ENCODE measurements at regions not wholly inside any gene's neighbourhood (a gene's known extent, or its start where the extent isn't known, plus 50 kb on each side); places are given as distances from the start of the nearest gene placed in this dataset.

DNA sequence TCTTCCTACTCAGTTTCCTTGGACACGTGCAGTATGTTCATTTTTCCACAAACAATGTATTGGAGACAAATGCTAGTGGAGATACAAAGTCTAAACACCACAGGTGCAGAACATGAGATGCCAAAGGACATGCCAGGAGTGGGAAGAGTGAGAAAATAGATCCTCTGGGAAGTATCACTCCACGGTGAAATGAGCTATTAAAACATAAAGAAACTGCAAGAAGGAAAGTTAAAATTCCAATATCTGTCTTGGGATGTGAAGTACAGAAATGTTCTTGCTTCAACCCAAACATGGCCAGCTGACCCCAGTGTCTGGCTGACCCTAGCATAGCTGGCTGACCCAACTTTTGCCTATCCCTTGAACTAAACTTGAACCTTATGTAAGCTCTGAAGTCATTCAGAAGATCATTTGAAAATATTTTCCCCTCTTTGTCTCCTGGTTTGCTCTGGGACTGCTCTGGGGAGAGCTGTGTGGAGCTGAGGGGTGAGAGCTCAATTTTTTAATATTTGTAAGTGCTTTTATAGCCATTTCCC lies 59.5 kb downstream of the FZD1 start:
- no peaks in the 10 kb centered on the region for H3K36me3 ChIP-seq (ENCODE audit: insufficient read depth, low read length)
- H3K4me3 ChIP-seq (ENCODE audit: low read length) = no peak overlapping the region
- H3K9ac ChIP-seq (ENCODE audit: low read depth, low read length) = no peak overlapping the region
- H3K4me1 ChIP-seq (ENCODE audit: insufficient read depth, low read length) = no peaks in the 10 kb centered on the region
- no peaks in the 10 kb centered on the region for H3K27me3 ChIP-seq (ENCODE audit: insufficient read depth, low read length)
- H3K9me3 ChIP-seq (ENCODE audit: insufficient read depth, low read depth, low read length) = no peaks in the 10 kb centered on the region
- WGBS = 91% methylated on average over 2 of the region's 2 CpGs
- no peak overlapping the region for H3K27ac ChIP-seq (ENCODE audit: low read depth, low read length)

DNA sequence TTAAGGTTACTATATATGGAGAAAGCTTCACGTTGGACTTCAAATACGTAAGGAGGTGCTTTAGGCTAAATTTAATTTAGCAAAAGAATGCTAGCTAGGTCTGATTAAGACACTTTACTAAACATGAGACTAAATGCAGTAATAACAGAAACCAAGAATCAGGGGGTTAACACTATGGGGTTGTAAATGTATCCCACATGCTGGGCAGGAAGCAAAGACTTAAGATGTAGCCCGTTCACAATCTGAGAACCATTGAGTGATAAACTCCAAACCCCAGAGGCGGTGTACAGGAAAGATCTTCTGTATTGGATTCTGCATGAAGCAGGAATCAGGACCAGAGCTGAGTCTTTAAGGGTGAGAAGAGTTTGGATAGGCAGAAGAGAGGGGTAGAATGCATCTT lies 60.4 kb downstream of the FZD1 start:
- H3K4me3 ChIP-seq (ENCODE audit: low read length) = no peak overlapping the region
- H3K27ac ChIP-seq (ENCODE audit: low read depth, low read length) = no peak overlapping the region
- no peaks in the 10 kb centered on the region for H3K4me1 ChIP-seq (ENCODE audit: insufficient read depth, low read length)
- no peaks in the 10 kb centered on the region for H3K36me3 ChIP-seq (ENCODE audit: insufficient read depth, low read length)
- H3K9me3 ChIP-seq (ENCODE audit: insufficient read depth, low read depth, low read length) = no peaks in the 10 kb centered on the region
- no peaks in the 10 kb centered on the region for H3K27me3 ChIP-seq (ENCODE audit: insufficient read depth, low read length)
- WGBS = 80% methylated on average over 4 of the region's 4 CpGs
- H3K9ac ChIP-seq (ENCODE audit: low read depth, low read length) = no peak overlapping the region

DNA sequence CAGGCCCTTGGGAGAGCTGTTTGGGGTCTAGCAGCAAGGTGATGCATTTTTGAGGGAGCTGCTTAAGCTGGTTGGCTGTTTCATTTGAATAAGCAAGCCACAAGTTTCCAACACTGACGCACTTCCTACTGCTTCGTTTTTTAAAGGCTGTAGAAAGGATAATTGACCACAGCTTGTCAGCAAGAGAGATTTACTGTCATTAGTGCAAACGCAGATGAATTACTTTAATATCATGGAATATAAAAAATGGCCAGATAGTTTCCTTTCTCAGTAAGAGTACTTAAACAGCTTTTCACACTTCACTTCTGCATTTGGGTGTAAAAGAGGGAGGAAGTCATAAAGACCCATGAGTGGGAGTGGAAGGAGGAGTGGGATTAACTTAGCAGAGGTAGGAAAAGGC lies 61.5 kb downstream of the FZD1 start:
- Histone ChIP-seq H3K9me3 (ENCODE audit: insufficient read depth, low read depth, low read length) (no peaks in the 10 kb centered on the region), H3K27ac (ENCODE audit: low read depth, low read length) (no peak overlapping the region), H3K27me3 (ENCODE audit: insufficient read depth, low read length) (no peaks in the 10 kb centered on the region), H3K4me1 (ENCODE audit: insufficient read depth, low read length) (no peaks in the 10 kb centered on the region), H3K4me3 (ENCODE audit: low read length) (no peak overlapping the region), H3K9ac (ENCODE audit: low read depth, low read length) (no peak overlapping the region), H3K36me3 (ENCODE audit: insufficient read depth, low read length) (no peaks in the 10 kb centered on the region)
- 77% methylated on average over 3 of the region's 3 CpGs for WGBS

DNA sequence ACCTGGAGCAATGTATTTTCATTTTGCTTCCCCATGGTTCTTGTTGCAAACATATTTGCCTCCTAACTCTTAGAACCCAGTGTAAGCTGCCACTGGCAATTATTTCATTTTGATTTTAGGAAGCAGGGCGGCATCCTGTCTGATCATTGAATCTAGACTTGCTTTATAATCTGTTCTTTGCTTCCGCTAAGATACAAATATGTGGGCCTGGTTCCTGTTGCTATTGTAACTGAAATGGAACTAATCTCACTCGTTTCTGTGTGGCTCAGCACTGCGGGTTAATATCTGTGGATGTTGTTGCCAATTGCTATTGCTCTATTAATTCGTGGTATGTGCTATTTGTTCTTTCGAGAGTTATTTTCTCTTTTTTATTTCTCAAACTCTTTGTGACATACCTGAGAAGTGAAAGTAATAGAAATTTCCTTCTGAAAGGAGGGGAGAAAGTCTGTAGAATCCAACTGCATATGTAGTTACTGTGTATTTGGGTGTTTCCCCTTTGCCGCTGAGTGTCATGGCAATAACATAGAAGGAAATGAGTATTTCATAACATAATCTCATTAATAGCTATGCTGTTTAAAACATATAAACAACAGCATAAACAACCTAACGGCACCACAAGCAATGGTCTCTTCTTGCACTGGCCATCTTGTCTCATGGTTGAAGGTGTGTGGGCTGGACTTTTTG lies 62.4 kb downstream of the FZD1 start:
- no peaks in the 10 kb centered on the region for H3K9me3 ChIP-seq (ENCODE audit: insufficient read depth, low read depth, low read length)
- no peak overlapping the region for H3K9ac ChIP-seq (ENCODE audit: low read depth, low read length)
- H3K4me3 ChIP-seq (ENCODE audit: low read length) = no peak overlapping the region
- no peak overlapping the region for H3K27ac ChIP-seq (ENCODE audit: low read depth, low read length)
- 77% methylated on average over 5 of the region's 8 CpGs for WGBS
- no peaks in the 10 kb centered on the region for H3K4me1 ChIP-seq (ENCODE audit: insufficient read depth, low read length)
- no peaks in the 10 kb centered on the region for H3K36me3 ChIP-seq (ENCODE audit: insufficient read depth, low read length)
- H3K27me3 ChIP-seq (ENCODE audit: insufficient read depth, low read length) = no peaks in the 10 kb centered on the region

DNA sequence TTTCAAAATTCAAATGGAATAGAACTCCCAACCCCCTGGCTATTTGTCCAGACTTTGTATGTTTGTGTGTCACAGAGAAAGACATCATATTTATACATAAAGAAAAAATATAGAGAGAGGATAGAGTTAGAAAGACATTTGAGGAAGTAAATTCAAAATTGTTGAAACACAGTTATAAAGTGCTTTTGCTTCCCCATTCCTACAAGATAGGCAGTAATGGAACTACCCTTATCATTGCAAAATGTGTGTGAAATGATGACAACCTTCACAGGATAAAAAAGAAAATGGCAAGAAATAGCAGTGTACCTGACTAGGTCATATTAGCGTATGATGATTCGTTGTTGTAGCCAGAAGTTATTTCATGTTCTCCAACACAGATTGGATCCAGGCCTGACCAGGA lies 63.1 kb downstream of the FZD1 start:
- no peak overlapping the region for H3K27ac ChIP-seq (ENCODE audit: low read depth, low read length)
- no peak overlapping the region for H3K9ac ChIP-seq (ENCODE audit: low read depth, low read length)
- 99% methylated on average over 2 of the region's 2 CpGs for WGBS

DNA sequence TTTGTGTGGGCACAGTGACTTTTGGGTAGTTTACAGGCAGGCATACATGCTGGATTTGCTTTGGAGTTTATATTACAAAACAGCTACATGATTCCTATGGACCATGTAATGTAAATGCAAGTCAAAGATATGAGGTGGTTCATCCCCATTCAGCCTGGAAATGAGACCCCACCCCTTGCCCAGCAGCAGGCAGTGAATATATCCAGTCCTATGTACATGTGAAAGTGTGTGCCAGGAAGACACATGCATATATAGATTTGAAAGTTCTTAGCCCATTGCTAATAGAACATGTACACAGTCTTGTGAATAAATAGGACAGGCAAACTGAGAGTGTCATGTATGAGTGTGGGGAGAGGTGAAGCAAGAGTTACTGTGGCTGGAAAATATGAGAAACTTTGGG lies 65.3 kb downstream of the FZD1 start:
- no peaks in the 10 kb centered on the region for H3K36me3 ChIP-seq (ENCODE audit: insufficient read depth, low read length)
- no peaks in the 10 kb centered on the region for H3K27me3 ChIP-seq (ENCODE audit: insufficient read depth, low read length)
- no peak overlapping the region for H3K9ac ChIP-seq (ENCODE audit: low read depth, low read length)
- no peak overlapping the region for H3K27ac ChIP-seq (ENCODE audit: low read depth, low read length)
- no peak overlapping the region for H3K4me3 ChIP-seq (ENCODE audit: low read length)
- no peaks in the 10 kb centered on the region for H3K9me3 ChIP-seq (ENCODE audit: insufficient read depth, low read depth, low read length)
- H3K4me1 ChIP-seq (ENCODE audit: insufficient read depth, low read length) = no peaks in the 10 kb centered on the region

More for the DNA sequence above, 63.1 kb downstream of the FZD1 start:
- Histone ChIP-seq H3K27me3 (ENCODE audit: insufficient read depth, low read length) (no peaks in the 10 kb centered on the region), H3K36me3 (ENCODE audit: insufficient read depth, low read length) (no peaks in the 10 kb centered on the region), H3K9me3 (ENCODE audit: insufficient read depth, low read depth, low read length) (no peaks in the 10 kb centered on the region), H3K4me1 (ENCODE audit: insufficient read depth, low read length) (no peaks in the 10 kb centered on the region), H3K4me3 (ENCODE audit: low read length) (no peak overlapping the region)

DNA sequence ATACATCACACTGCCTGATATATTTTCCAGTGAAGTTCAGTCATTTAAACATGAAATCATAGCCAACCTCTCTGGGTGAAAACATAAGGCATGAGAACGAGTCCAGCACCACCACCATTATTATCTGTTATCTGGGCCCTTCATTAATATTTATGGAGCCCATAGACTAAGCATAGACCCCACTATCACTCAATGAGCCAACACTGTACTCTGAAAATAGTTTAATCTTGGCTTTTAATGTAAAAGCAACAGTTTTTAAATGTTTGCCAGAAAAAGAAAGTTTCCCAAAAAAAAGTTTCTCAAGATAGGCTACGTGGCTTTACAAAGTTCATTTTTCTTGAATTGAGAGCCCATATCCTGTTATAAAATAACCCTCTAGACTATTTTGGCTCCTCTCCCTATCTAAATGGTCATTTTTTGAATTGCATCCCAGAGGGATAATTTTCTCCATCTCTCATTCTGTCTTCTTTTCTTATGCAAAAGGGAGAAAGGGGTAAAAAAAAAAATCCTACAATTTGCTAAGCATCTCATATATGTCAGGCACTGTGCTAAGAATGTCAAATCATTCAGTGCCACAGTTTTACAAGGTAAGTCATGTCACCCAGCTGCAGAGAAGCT lies 66.1 kb downstream of the FZD1 start:
- H3K27ac ChIP-seq (ENCODE audit: low read depth, low read length) = no peak overlapping the region

DNA sequence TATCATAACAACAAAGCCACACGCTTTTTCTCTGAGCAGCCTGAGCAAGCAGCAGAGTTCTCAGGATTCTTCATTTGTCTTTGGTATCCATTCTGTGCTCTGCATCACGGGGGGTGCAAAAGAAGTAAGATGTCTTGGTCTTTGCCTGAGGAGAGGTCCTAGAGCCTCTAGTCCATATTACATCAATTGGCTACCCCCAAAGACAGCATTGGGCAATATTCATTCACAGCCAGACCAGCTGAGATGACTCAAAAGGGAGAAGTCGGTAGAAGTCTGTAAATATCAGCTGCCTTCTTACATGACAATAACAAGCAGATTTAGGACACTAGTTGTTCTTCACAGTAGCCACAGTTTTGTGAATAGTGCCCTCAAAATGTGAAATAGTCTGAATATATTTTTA lies 66.6 kb downstream of the FZD1 start:
- H3K4me3 ChIP-seq (ENCODE audit: low read length) = no peak overlapping the region
- no peaks in the 10 kb centered on the region for H3K36me3 ChIP-seq (ENCODE audit: insufficient read depth, low read length)
- H3K4me1 ChIP-seq (ENCODE audit: insufficient read depth, low read length) = no peaks in the 10 kb centered on the region
- no peaks in the 10 kb centered on the region for H3K9me3 ChIP-seq (ENCODE audit: insufficient read depth, low read depth, low read length)
- 70% methylated on average over 3 of the region's 3 CpGs for WGBS
- H3K9ac ChIP-seq (ENCODE audit: low read depth, low read length) = no peak overlapping the region
- no peak overlapping the region for H3K27ac ChIP-seq (ENCODE audit: low read depth, low read length)
- H3K27me3 ChIP-seq (ENCODE audit: insufficient read depth, low read length) = no peaks in the 10 kb centered on the region

More for the DNA sequence above, 66.1 kb downstream of the FZD1 start:
- WGBS = 87% methylated on average over 2 of the region's 2 CpGs
- Histone ChIP-seq H3K4me3 (ENCODE audit: low read length) (no peak overlapping the region), H3K27me3 (ENCODE audit: insufficient read depth, low read length) (no peaks in the 10 kb centered on the region), H3K9me3 (ENCODE audit: insufficient read depth, low read depth, low read length) (no peaks in the 10 kb centered on the region), H3K4me1 (ENCODE audit: insufficient read depth, low read length) (no peaks in the 10 kb centered on the region), H3K9ac (ENCODE audit: low read depth, low read length) (no peak overlapping the region), H3K36me3 (ENCODE audit: insufficient read depth, low read length) (no peaks in the 10 kb centered on the region)

DNA sequence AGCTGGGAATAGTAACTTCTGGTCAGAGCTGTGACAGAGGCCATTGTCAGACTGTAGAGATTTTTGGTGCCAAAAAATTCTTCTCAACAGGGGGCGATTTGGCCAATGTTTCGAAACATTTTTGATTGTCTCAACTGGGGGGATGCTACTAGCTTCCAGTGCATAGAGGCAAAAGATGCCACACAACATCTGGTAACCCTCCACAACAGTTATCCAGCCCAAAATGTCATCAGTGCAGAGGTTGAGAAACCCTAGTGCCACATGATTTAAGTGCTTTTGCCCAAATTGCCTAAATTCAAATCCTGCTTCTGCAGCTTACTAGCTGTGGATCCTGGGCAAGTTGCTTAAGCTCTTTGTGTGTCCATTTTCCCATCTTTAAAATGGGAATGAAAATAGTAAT lies 71.9 kb downstream of the FZD1 start:
- Histone ChIP-seq H3K4me3 (ENCODE audit: low read length) (no peak overlapping the region), H3K36me3 (ENCODE audit: insufficient read depth, low read length) (no peaks in the 10 kb centered on the region), H3K9ac (ENCODE audit: low read depth, low read length) (no peak overlapping the region), H3K27ac (ENCODE audit: low read depth, low read length) (no peak overlapping the region), H3K9me3 (ENCODE audit: insufficient read depth, low read depth, low read length) (no peaks in the 10 kb centered on the region), H3K27me3 (ENCODE audit: insufficient read depth, low read length) (no peaks in the 10 kb centered on the region), H3K4me1 (ENCODE audit: insufficient read depth, low read length) (no peaks in the 10 kb centered on the region)
- WGBS = 98% methylated on average over 2 of the region's 2 CpGs

DNA sequence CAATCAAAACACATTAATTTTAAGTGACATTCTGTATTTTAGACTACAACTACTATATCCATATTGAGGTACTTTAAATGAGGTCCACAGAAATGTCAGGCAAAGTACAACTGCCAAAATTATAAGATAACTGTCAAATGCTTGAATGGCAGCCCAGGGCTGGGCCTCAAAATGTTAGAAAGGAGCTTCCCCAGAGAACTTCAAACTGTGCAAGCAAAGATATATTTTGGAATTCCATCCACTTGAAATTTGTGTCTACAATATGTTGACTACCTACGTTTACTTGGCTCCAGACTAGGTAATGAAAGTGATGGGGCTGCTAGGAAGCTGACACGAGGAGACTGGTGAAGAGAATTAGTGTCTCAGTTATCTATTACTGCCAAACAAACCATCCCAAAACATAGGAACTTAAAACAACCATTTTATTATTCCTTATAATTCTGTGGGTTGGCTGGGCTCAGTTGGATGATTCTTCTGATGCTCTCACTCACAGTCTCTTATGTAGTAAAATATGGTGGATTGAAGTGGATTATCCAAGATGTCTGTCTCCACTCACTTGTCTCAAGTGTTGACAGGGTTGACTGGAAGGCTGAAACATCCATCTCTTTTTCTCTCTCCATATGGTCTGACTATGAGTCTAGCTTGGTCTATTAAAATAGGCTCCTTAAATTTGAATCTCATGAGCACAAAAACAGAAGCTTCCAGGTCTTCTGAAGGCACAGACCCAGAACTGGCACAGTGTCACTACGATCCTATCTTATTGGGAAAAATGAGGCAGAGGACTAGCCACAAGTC lies 74.2 kb downstream of the FZD1 start:
- WGBS = 99% methylated on average over 2 of the region's 3 CpGs
- Histone ChIP-seq H3K4me1 (ENCODE audit: insufficient read depth, low read length) (no peaks in the 10 kb centered on the region), H3K27ac (ENCODE audit: low read depth, low read length) (no peak overlapping the region), H3K27me3 (ENCODE audit: insufficient read depth, low read length) (no peaks in the 10 kb centered on the region), H3K9ac (ENCODE audit: low read depth, low read length) (no peak overlapping the region), H3K9me3 (ENCODE audit: insufficient read depth, low read depth, low read length) (no peaks in the 10 kb centered on the region), H3K36me3 (ENCODE audit: insufficient read depth, low read length) (no peaks in the 10 kb centered on the region), H3K4me3 (ENCODE audit: low read length) (no peak overlapping the region)

DNA sequence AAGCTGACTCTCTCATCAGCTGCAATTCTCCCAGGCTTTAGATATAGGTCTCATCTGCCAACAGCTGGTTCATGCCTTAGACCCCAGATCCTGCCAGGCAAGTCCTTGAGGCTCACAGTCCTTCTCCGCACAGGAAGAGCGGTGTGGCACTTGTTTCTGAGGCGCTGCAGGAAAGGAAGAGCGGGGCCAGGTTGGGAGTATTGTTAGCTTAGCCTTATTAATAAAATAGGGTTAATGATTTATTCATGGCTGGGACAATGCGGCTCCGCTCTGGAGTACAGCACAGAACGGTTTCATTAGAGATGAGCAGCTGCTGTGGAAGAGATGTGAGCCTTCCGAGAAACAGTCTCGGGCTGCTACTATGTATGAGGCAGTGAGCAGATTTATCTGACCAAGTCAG lies 78.1 kb downstream of the FZD1 start:
- no peaks in the 10 kb centered on the region for H3K36me3 ChIP-seq (ENCODE audit: insufficient read depth, low read length)
- 94% methylated on average over 9 of the region's 9 CpGs for WGBS
- H3K4me3 ChIP-seq (ENCODE audit: low read length) = no peak overlapping the region
- H3K27ac ChIP-seq (ENCODE audit: low read depth, low read length) = no peak overlapping the region
- no peak overlapping the region for H3K9ac ChIP-seq (ENCODE audit: low read depth, low read length)
- H3K9me3 ChIP-seq (ENCODE audit: insufficient read depth, low read depth, low read length) = no peaks in the 10 kb centered on the region
- H3K27me3 ChIP-seq (ENCODE audit: insufficient read depth, low read length) = peaks cover 3% of the 10 kb centered on the region; the same call in 1 of the 2 replicates
- peaks cover 2% of the 10 kb centered on the region; the same call in 1 of the 2 replicates for H3K4me1 ChIP-seq (ENCODE audit: insufficient read depth, low read length)

Measured in HUES64 (cell line).